ENCODE measurements at regions not wholly inside any gene's neighbourhood (a gene's known extent, or its start where the extent isn't known, plus 50 kb on each side); places are given as distances from the start of the nearest gene placed in this dataset.

DNA sequence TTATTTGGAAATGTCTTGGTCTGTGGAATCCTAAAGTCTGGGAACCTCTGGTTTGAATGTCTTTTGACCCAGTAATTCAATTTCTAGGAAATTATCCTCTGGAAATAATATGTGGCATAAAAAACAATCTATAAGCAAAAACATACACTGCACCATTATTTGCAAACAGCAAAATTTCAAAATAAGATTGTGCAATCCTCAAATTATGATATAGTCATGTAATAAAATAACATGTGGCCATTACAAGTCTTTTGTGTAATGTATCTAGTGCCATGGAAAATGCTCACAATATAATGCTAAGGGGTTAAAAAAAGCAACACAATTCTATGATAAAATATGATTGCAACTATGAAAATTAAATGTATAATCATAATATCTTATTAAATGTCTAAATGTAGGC lies 312.9 kb upstream of the RUNX1 start:
- no peak for TF ChIP-seq POLR2A (IDR thresholded peaks at IDR 0.05; ENCODE audit: low read depth, low read length)
- TF ChIP-seq, protein P1, sequence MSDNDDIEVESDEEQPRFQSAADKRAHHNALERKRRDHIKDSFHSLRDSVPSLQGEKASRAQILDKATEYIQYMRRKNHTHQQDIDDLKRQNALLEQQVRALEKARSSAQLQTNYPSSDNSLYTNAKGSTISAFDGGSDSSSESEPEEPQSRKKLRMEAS (IDR thresholded peaks at IDR 0.05; ENCODE audit: insufficient read depth, insufficient read length): no peak

Data from endothelial cell of umbilical vein (primary cell).